HG02885 (cell line): ENCODE measurements at regions not wholly inside any gene's neighbourhood (a gene's known extent, or its start where the extent isn't known, plus 50 kb on each side); places are given as distances from the start of the nearest gene placed in this dataset.
"Not testable (repeated sequence)": the region's sequence is repeated elsewhere in the genome, so short reads cannot be mapped to it uniquely, and the experiment has no call there.

Experiments used
- ATAC-seq: cut with Tn5 transposase; IDR thresholded peaks from one replicate; pipeline ENCODE4 v1.9.1; 2021; ENCODE audit warnings: mild to moderate bottlenecking; ENCODE audit not compliant: unreplicated experiment, poor library complexity

DNA sequence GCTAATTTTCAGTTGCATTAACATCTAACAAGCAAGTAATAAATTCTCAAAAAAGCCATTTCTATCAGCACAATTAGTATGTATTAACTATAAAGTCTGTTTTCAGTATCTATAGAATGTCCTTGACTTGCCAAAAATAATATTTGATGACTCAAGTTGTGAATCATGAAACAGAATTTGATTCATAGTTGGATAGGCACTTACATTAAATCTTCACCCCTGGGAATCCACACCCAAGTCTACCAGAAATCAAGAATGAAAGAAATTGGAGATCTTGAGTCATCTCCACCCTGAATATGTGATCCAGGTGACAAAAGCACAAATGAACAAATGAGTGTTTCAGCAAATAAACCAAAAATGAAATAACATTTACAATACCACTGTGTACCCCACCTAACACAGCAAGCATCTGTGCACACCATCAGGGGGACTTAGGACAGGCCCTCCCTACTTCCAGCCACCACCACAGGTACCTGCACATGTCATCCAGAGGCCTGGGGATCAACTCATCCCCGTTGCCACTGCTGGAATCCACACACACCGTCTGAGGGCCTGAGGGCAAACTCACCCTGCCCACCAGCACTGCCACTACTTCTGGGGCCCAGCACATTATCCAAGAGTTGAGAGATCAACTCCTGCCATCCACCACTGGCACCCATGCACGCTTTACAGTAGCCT, 160.1 kb downstream of the MTERF1 start:
- no peak for ATAC-seq

DNA sequence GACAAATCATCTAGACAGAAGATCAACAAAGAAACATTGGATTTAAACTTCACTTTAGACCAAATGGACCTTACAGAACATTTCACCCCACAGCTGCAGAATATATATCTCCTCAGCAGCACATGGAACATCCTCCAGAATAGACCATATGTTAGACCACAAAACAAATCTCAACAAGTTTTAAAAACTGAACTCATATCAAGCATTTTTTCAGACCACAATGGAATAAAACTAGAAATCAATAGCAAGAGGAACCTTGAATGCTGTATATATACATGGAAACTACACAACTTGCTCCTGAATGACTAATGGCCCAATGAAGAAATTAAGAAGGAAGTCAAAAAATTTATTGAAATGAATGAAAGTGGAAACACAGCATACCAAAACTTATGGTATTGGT, 157.7 kb downstream of the MTERF1 start:
- ATAC-seq = no peak

DNA sequence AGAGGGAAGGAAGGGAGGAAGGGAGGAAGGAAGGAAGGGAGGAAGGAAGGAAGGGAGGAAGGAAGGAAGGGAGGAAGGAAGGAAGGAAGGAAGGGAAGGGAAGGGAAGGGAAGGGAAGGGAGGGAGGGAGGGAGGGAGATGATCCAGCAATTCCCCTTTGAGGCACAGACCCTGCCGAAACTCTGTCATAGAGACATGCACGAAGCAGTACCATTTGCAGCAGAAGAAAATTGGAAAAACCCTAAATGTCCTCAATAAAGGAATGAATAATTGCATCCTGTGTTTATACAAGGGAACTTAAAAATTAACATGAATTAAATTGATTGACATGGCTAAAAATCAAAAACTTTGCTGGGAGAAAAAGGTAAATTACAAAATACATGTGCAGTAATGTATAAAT, 151.5 kb downstream of the MTERF1 start:
- ATAC-seq = not testable (repeated sequence)

DNA sequence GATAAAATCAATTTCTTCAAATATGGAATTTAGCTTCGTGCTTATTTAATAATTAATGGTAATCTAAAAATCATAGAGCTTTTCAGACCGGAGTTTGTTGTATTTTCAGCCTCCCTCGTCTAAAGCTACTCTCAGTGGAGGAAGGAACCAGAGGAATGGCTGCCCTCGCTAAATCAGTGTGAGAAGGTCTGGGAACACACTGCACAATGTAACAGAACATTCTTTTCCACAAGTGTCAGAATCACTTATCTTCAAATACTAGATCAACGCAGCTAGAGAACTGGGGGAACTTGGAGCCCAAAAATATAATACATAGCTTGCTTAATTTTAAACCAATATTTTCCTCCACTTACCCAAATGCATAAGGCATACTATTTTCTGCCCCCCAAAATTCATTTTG, 148.5 kb downstream of the MTERF1 start:
- no peak for ATAC-seq

DNA sequence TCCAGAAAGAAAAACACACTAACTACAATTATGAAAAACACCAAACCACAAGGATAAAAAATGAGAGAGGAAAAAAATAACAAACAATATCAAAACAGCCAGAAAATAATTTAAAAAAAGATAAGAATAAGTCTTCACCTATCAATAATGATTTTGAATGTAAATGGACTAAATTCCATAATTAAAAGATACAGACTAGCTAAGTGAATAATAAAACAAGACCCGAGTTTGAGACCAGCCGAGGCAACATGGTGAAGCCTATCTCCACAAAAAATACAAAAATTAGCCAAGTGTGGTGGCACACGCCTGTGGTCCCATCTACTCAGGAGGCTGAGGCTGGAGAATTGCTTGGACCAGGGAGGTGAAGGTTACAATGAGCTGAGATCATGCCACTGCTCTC, 131.1 kb downstream of the MTERF1 start:
- ATAC-seq = no peak

DNA sequence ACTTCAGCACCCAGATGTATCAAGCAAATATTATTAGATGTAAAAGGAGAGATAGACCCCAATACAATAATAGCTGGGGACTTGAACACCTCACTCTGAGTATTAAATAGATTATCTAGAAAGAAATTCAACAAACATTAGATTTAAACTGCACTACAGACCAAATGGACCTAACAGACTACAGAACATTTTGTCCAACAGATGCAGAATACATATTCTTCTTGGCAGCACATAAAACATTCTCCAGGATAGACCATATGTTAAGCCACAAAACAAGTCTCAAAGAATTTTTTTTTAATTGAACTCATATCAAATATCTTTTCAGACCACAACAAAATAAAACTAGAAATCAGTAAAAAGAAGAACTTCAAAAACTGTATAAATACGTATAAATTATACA, 130.4 kb downstream of the MTERF1 start:
- ATAC-seq = no peak

DNA sequence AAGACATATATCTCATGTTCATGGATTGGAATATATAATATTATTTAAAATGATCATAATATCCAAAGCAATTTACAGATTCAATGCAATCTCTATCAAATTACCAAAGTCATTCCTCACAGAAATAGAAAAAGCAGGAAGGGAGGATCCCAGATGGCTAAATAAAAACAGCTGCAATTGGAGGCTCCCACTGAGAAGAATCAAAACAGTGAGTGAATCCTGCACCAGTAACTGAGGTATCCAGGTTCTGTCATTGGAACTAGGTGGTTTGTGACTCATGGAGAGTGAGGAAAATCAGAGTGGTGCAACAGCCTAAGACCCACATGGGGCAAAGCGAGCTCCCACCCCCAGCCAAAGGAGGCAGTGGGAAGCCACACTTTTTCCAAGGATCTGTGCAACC, 128.4 kb downstream of the MTERF1 start:
- no peak for ATAC-seq

DNA sequence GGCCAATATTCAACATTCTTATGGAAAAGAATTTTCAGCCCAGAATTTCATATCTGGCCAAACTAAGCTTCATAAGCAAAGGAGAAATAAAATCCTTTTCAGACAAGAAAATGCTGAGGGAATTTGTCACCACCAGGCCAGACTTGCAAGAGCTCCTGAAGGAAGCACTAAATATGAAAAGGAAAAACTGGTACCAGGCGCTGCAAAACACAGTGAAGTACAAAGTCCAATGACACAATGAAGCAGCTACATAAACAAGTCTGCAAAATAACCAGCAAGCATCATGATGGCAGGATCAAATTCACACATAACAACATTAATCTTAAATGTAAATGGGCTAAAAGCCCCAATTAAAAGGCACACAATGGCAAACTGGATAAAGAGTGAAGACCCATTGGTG, 126.2 kb downstream of the MTERF1 start:
- not testable (repeated sequence) for ATAC-seq

DNA sequence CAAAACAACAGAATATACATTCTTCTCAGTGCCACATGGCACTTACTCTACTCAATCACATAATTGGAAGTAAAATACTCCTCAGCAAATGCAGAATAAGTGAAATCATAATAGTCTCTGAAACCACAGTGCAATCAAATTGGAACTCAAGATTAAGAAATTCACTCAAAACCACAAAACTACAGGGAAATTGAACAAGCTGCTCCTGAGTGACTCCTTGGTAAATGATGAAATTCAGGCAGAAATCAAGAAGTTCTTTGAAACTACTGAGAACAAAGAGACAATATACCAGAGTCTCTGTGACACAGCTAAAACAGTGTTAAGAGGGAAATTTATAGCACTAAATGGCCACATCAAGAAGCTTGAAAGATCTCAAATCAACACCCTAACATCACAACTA, 125.4 kb downstream of the MTERF1 start:
- ATAC-seq = not testable (repeated sequence)

DNA sequence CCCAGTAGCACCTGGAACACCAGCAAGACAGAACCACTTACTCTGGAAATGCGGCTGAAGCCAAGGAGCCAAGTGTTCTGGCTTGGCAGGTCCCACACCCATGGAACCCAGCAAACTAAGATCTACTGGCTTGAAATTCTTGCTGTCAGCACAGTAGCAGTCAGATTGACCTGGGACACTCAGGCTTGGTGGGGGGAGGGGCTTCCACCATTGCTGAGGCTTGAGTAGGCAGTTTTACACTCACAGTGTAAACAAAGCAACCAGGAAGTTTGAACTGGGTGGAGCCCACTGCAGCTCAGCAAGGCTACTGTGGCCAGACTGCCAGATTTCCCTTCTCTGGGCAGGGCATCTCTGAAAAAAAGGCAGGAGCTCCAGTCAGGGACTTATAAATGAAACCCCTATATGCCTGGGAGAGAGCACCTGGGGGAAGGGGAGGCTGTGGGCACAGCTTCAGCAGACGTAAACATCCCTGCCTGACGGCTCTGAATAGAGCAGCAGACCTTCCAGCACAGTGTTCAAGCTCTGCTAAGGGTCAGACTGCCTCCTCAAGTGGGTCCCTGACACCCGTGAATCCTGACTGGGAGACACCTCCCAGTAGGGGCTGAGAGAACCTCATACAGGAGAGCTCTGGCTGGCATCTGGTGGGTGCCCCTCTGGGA, 121.2 kb downstream of the MTERF1 start:
- no peak for ATAC-seq

DNA sequence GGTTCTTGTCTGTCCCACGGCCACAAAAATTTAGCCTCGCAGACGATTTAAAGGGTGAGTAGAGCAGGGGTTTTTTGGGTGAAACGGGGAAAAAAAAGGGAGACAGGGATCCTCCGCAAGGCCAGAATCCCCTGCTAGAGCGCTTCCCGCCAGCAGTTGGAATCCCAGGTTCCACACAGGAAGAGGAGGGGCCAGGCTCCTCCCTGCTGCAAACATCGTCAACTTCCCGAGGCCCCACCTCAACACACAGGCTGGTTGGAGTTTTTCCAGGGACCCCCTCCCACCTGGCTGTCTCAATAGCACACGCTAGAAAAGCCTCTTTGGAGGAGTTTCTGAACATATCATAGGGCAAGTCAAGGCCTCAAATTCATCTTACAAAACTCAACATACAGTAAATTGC, 112.7 kb downstream of the MTERF1 start:
- ATAC-seq = no peak

DNA sequence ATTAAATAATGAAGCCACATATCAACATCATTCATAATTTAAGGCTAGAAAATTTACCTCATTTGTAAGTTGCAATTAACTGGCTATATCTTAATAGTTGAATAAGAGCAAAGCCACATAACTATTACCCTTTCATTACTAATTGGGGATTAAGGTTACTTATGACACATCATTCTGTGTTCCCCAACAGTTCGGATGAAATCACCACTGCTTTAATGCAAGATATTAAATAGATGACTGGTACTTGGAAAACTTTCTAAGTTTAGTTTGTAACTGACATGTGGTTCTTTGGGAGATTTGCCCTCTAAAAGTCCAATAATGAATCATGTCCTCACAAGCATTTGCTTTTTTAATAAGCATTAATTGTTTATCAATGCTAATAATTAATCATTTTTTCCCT, 109.1 kb downstream of the MTERF1 start:
- no peak for ATAC-seq

DNA sequence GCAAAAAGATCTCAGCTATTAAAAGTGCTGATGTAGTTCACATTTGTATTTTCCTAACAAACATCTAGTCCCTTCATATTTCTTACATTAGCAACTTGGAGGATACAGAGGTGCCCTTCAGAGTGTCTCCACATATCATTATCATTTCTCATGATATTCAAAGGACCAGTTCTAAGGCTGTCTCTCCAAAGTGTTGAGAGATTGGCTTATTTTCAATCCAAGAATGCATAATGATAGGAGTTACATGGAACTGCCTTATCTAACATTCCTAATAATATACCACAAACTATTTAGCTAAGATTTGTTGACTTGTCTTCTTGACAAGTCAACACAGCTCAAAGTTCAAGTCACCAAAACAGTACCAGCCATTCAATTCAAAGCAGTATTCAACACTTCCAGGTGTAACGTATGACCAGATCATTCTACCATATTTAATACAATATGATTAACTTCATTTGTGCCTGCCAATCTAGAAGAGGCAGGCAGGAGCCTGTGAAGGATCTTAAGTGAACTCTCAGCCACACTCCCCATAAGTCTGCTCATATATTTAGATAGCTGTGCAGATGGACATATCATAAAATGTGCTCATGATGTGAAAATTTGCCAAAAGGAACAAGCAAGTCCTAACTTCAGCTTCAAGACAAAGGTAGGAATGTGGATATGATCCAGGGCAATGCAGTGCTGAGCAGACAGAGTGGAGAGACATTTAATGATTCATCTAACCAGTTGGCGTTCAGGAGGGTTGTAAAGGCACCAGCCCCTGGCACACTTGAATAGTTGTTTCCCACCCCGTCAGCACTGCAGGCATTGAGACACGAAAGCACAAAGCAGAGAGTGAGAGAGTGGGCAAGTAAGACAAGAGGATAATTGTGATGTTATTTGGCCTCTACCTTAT, 108.3 kb downstream of the MTERF1 start:
- ATAC-seq = no peak

DNA sequence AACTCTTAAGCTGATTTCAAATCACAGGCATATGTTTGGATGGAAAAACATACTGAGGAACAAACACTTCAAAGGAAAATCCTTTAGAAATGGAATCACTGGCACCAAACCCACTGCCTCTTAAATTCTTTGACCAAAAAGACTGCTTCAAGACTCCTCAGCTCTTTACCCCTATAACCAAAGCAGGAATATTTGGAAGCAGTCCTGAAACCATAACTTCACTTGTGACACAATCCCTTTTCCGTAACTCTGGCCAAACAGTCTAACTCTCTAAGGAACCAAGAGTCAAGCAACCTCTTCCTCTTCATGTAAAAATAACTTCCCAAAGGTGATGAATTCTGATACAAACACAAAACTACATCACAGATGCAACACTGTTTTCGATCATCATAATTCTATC, 104.3 kb downstream of the MTERF1 start:
- ATAC-seq = no peak

DNA sequence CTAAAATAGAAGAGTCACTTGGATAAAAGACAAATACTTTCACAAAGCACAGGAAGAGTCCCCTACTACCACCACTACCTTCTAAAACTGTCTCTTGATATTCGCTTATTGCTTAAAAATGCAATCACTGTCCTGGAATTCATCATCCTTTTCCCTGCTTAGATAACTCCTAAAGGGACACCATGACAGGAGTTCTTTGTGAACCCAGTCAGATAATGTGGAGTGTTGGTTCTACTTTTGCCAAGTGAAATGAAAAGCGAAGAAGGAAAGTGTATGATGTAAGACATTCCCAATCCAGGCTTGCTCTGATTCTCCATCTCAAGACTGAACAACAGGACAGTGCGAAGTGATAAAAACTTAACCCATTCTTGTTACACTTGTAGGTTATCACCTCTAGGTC, 103.0 kb downstream of the MTERF1 start:
- no peak for ATAC-seq

DNA sequence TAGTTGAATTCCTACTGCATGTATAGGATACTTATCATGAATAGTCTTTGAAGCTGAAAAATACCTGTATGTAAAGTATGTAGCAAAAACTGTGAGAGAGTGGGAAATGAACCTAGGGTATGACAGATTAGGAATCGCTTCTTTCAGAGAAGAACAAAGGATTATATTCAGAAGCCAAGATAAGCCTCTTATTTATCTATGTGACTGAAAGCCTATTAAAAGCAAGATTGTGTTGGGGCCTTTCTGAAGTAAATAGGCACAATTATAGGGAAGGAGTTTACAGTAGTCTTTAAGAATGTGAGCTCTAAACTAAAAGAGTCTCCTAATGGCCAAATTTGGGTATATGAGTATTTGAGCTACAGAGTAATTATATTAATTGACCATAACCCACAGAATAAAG, 102.1 kb downstream of the MTERF1 start:
- no peak for ATAC-seq

DNA sequence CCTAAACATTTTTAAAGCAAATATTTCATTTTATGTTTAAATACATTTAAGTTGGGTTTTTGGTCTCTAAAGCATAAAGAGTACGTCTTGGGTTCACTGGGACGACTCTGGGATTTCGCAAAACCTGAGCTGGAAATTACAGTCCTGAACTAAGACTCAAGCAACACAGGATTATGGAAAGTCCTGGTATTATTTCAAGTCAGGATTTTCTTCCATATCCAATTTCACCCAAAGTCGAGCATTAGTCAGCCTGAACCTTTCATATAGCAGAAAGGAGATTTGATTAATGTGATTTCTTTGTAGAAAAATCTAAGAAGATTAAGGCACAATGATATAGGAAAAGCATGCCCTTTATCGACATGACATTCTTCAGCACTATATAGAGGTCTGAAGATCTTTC, 100.0 kb downstream of the MTERF1 start:
- no peak for ATAC-seq

DNA sequence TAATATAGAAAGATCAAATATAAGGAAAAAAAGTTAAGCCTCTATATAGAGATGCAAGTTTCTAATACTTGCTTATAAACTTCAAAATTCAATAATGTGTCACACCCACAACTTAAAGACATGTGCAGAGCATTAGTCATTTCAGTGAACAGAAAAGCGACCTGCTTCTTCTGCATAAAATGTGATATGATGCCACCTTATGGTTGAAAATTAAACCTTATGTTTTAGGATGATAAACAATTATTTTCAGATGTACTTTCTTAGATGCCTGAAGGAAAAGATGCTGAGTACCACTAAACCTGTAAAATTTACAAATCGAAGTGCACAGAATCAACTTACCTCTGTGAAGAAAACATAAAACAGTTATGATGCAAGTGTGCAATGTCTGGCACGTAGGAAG, 96.0 kb downstream of the MTERF1 start:
- no peak for ATAC-seq

DNA sequence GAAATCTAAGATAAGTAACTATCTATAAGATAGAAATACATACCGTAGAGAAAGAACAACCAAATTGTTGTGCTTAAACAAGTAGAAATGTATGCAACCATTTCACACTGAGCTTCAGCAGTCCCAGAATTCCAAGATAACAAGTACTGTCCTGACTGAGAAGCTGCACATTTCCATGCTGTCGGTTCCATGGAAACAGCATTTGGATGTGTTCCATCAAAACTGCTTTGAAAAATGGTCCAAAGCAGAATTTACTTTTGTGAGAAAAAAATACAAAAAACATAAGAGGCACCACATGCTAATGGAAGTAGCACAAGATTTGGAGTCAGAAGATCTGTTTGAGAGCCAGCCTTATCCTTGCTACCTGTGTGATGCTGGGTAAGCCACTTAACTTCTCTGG, 92.6 kb downstream of the MTERF1 start:
- no peak for ATAC-seq

DNA sequence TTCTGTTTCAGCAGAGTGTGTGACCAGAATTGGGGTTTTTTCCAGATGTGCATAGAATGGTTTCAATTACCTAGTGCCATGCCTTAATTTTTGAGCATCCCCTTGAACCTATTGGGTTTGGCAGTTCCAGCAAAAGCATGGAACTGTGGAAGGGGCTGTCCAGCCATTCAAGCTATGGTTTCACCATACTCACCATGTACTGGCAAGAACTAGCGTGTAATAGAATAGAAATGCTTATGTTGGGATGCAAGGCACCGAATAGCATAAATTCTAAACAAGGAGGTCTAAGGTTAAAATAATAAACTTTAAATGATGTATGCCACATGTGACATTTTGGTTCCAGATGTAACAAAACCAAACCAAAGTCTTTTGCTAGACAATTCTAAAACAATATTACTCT, 91.4 kb downstream of the MTERF1 start:
- no peak for ATAC-seq

DNA sequence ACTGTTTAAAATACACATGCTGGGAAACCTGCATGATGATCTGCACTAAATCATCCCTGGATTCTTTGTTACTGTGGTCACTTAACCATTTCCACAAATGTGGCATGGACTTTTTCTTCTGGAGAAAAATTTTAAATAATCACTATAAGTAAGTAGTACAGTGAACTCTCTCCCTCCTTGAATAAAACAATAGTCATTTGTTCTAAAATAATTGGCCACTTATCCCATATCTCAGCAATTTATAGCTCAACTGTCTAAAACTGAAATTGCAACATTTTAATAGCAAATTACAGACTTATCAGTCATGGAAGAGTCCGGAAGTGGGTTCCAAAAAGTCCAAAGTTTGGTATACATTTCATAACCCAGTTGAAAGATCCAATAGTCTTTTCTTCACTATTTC, 90.9 kb downstream of the MTERF1 start:
- ATAC-seq = no peak
